HG03039 (cell line): ENCODE measurements at regions not wholly inside any gene's neighbourhood (a gene's known extent, or its start where the extent isn't known, plus 50 kb on each side); places are given as distances from the start of the nearest gene placed in this dataset.

ENCODE experiments used
- ATAC-seq: cut with Tn5 transposase; IDR thresholded peaks from one replicate; pipeline ENCODE4 v1.9.1; 2021; ENCODE audit warnings: mild to moderate bottlenecking, moderate library complexity; ENCODE audit not compliant: unreplicated experiment

- ATAC-seq = no peak
Observed at GRCh38 chr9:95627802-95628201, 111.0 kb upstream of the PTCH1 start.

- ATAC-seq = no peak
Observed at GRCh38 chr9:95626885-95627558, 110.3 kb upstream of the PTCH1 start.

- no peak for ATAC-seq
Observed at GRCh38 chr9:95626341-95626740, 109.6 kb upstream of the PTCH1 start.

GRCh38 chr9:95623640-95624039 is 106.9 kb upstream of the PTCH1 start:
- ATAC-seq = no peak

GRCh38 chr9:95620722-95621121 is 104.0 kb upstream of the PTCH1 start:
- no peak for ATAC-seq

GRCh38 chr9:95620314-95620713 is 103.5 kb upstream of the PTCH1 start:
- ATAC-seq = no peak

- ATAC-seq = no peak
Observed at GRCh38 chr9:95615246-95615645, 98.5 kb upstream of the PTCH1 start.

- ATAC-seq = no peak
Observed at GRCh38 chr9:95613670-95614069, 96.9 kb upstream of the PTCH1 start.

GRCh38 chr9:95611354-95611753 is 94.6 kb upstream of the PTCH1 start:
- no peak for ATAC-seq

- no peak for ATAC-seq
Observed at GRCh38 chr9:95610006-95610785, 93.4 kb upstream of the PTCH1 start.

- no peak for ATAC-seq
Observed at GRCh38 chr9:95609426-95609825, 92.7 kb upstream of the PTCH1 start.

- no peak for ATAC-seq
Observed at GRCh38 chr9:95608341-95608740, 91.6 kb upstream of the PTCH1 start.

GRCh38 chr9:95607507-95607906 is 90.7 kb upstream of the PTCH1 start:
- no peak for ATAC-seq

GRCh38 chr9:95606489-95607350 is 89.9 kb upstream of the PTCH1 start:
- ATAC-seq = no peak

GRCh38 chr9:95605816-95606488 is 89.2 kb upstream of the PTCH1 start:
- no peak for ATAC-seq

- ATAC-seq = no peak
Observed at GRCh38 chr9:95605101-95605500, 88.3 kb upstream of the PTCH1 start.

GRCh38 chr9:95598236-95598635 is 81.5 kb upstream of the PTCH1 start:
- ATAC-seq = no peak

GRCh38 chr9:95595721-95596295 is 79.0 kb upstream of the PTCH1 start:
- ATAC-seq = no peak

- no peak for ATAC-seq
Observed at GRCh38 chr9:95592931-95593330, 76.2 kb upstream of the PTCH1 start.

- ATAC-seq = no peak
Observed at GRCh38 chr9:95588724-95589588, 72.2 kb upstream of the PTCH1 start.
